H1 (cell line): ENCODE measurements at regions not wholly inside any gene's neighbourhood (a gene's known extent, or its start where the extent isn't known, plus 50 kb on each side); places are given as distances from the start of the nearest gene placed in this dataset.
A peak's percentile ranks its signal among the peaks of the same experiment; 100 is the strongest.

Source experiments
- CTCF ChIA-PET: fragments of 300-600 bp; sonication (Branson Sonifier 250); formaldehyde crosslinking; loops from one replicate; lab custom pipeline; 2021; ENCODE audit not compliant: partially characterized antibody; lab: Charles Lee
- POLR2A ChIA-PET: fragments of 300-600 bp; sonication (Branson Sonifier 250); formaldehyde crosslinking; loops from one replicate; lab custom pipeline; 2021; ENCODE audit warnings: inconsistent platforms; ENCODE audit not compliant: partially characterized antibody; lab: Charles Lee
- DNase-seq, 2 experiments: peaks; one replicate each; pipeline versions ENCODE4 v3.0.0 to v3.0.0-alpha.2; 2010 to 2022; ENCODE audit warnings: low spot score in 2 of 2, low read depth in 1 of 2, mixed read lengths in 1 of 2
- FAIRE-seq: peaks from 2 replicates; lab custom pipeline; 2011; peaks lifted over from hg19 to GRCh38; lab: Jason Lieb, UNC
- H2AFZ ChIP-seq: 2 replicates; pipeline ENCODE4 v1.8.1; 2012; ENCODE audit warnings: low read length, inconsistent platforms
- H2AK5ac ChIP-seq: 2 replicates; pipeline ENCODE4 v1.6.1; 2013; ENCODE audit warnings: low read depth, low read length
- H2BK120ac ChIP-seq: replicated peaks from 2 replicates; pipeline ENCODE3; 2013; ENCODE audit warnings: low read depth, low read length, inconsistent platforms
- H2BK12ac ChIP-seq: 2 replicates; pipeline ENCODE4 v1.6.1; 2013; ENCODE audit warnings: low read depth, low read length
- H2BK15ac ChIP-seq: 2 replicates; pipeline ENCODE4 v1.6.1; 2013; ENCODE audit warnings: low read length
- H2BK20ac ChIP-seq: 2 replicates; pipeline ENCODE4 v1.6.1; 2013; ENCODE audit warnings: low read length
- H2BK5ac ChIP-seq: 2 replicates; pipeline ENCODE4 v1.6.1; 2013; ENCODE audit warnings: low read depth, low read length
- H3K14ac ChIP-seq: 2 replicates; pipeline ENCODE4 v1.6.1; 2013; ENCODE audit warnings: inconsistent platforms; ENCODE audit not compliant: insufficient read length
- H3K18ac ChIP-seq: 2 replicates; pipeline ENCODE4 v1.6.1; 2013; ENCODE audit warnings: low read length; ENCODE audit errors: extremely low read depth
- H3K23ac ChIP-seq: 2 replicates; pipeline ENCODE4 v1.6.1; 2013; ENCODE audit warnings: inconsistent platforms; ENCODE audit not compliant: insufficient read length
- H3K23me2 ChIP-seq: 2 replicates; pipeline ENCODE4 v1.6.1; 2013; ENCODE audit warnings: low read depth, low read length
- H3K27ac ChIP-seq: 2 replicates; pipeline ENCODE4 v1.6.1; 2011; ENCODE audit warnings: low read depth, low read length, inconsistent platforms
- H3K27me3 ChIP-seq, 4 experiments: replicated peaks in 1 of 4; 1 replicate in 1 of 4; 2 replicates in 3 of 4; pipeline versions ENCODE4 v1.6.1 to v1.8.1; 2011 to 2013; ENCODE audit warnings: low read length in 3 of 4, mild to moderate bottlenecking in 3 of 4, inconsistent platforms in 2 of 4, mixed read lengths in 2 of 4, moderate library complexity in 1 of 4; ENCODE audit not compliant: control insufficient read depth in 3 of 4, insufficient read depth in 3 of 4; ENCODE audit errors: extremely low read depth in 1 of 4
- H3K36me3 ChIP-seq, 4 experiments: 2 replicates each; pipeline versions ENCODE4 v1.6.1 to v1.8.1; 2011 to 2013; ENCODE audit warnings: mild to moderate bottlenecking in 4 of 4, low read length in 3 of 4, moderate library complexity in 2 of 4, control low read depth in 1 of 4, inconsistent platforms in 1 of 4; ENCODE audit not compliant: insufficient read depth in 4 of 4, control insufficient read depth in 2 of 4
- H3K4ac ChIP-seq: replicated peaks from 2 replicates; pipeline ENCODE3; 2013; ENCODE audit warnings: low read length, low read depth, mixed read lengths, inconsistent platforms; ENCODE audit not compliant: insufficient read length
- H3K4me1 ChIP-seq, 4 experiments: replicated peaks in 1 of 4; 1 replicate in 1 of 4; 2 replicates in 3 of 4; pipeline versions ENCODE4 v1.6.1 to v1.8.1; 2011 to 2013; ENCODE audit warnings: low read length in 3 of 4, inconsistent platforms in 2 of 4, mixed read lengths in 1 of 4; ENCODE audit not compliant: insufficient read depth in 4 of 4, control insufficient read depth in 3 of 4
- H3K4me2 ChIP-seq, 2 experiments: 2 replicates each; pipeline versions ENCODE4 v1.6.1 to v1.8.1; 2011 to 2013; ENCODE audit warnings: low read depth in 2 of 2, low read length in 2 of 2, control low read depth in 1 of 2, inconsistent platforms in 1 of 2, mild to moderate bottlenecking in 1 of 2; ENCODE audit not compliant: insufficient read depth in 1 of 2
- H3K4me3 ChIP-seq, 4 experiments: fragments of 200-600, 300-600 bp in 1 of 4; sonication (generic), shearing (Covaris generic), sonication (Bioruptor Twin) in 1 of 4; 2 replicates each; pipeline versions ENCODE4 v1.5.1 to v1.8.1; 2011 to 2016; ENCODE audit warnings: low read length in 4 of 4, low read depth in 3 of 4, control low read depth in 2 of 4, inconsistent platforms in 2 of 4, mild to moderate bottlenecking in 2 of 4, mixed read lengths in 1 of 4, moderate library complexity in 1 of 4; ENCODE audit not compliant: insufficient read depth in 2 of 4; ENCODE audit errors: extremely low read depth in 1 of 4
- H3K56ac ChIP-seq: replicated peaks from 2 replicates; pipeline ENCODE3; 2013; ENCODE audit warnings: low read depth, mild to moderate bottlenecking, mixed read lengths, low read length, inconsistent platforms; ENCODE audit not compliant: insufficient read length
- H3K79me1 ChIP-seq: 2 replicates; pipeline ENCODE4 v1.6.1; 2013; ENCODE audit warnings: low read depth, low read length, control low read depth
- H3K79me2 ChIP-seq, 2 experiments: 2 replicates each; pipeline versions ENCODE4 v1.6.1 to v1.8.1; 2012 to 2013; ENCODE audit warnings: low read length in 2 of 2, mild to moderate bottlenecking in 2 of 2, inconsistent platforms in 1 of 2; ENCODE audit not compliant: insufficient read depth in 2 of 2, control insufficient read depth in 1 of 2
- H3K9ac ChIP-seq, 4 experiments: replicated peaks in 1 of 4; 1 replicate in 1 of 4; 2 replicates in 3 of 4; pipeline versions ENCODE4 v1.6.1 to v1.8.1; 2011 to 2013; ENCODE audit warnings: low read depth in 3 of 4, low read length in 3 of 4, control low read depth in 2 of 4, mild to moderate bottlenecking in 2 of 4, moderate library complexity in 2 of 4, inconsistent platforms in 1 of 4; ENCODE audit errors: extremely low read depth in 1 of 4
- H3K9me3 ChIP-seq, 2 experiments: 2 replicates each; pipeline versions ENCODE4 v1.6.1 to v1.8.1; 2012 to 2013; ENCODE audit warnings: mild to moderate bottlenecking in 2 of 2, moderate library complexity in 2 of 2, control low read depth in 1 of 2, inconsistent platforms in 1 of 2, low read depth in 1 of 2, low read length in 1 of 2, mixed read lengths in 1 of 2; ENCODE audit not compliant: insufficient read depth in 2 of 2
- H4K20me1 ChIP-seq, 2 experiments: replicated peaks in 1 of 2; 2 replicates each; pipeline versions ENCODE3 to v1.8.1; 2011 to 2013; ENCODE audit warnings: inconsistent platforms in 2 of 2, low read length in 2 of 2, mild to moderate bottlenecking in 1 of 2; ENCODE audit not compliant: insufficient read depth in 2 of 2, control insufficient read depth in 1 of 2
- H4K5ac ChIP-seq: 2 replicates; pipeline ENCODE4 v1.6.1; 2013; ENCODE audit warnings: low read length, low read depth, mixed read lengths, inconsistent platforms; ENCODE audit not compliant: insufficient read length
- H4K8ac ChIP-seq: 2 replicates; pipeline ENCODE4 v1.8.0; 2013; ENCODE audit warnings: mild to moderate bottlenecking, moderate library complexity, low read length, inconsistent platforms; ENCODE audit not compliant: insufficient read depth; ENCODE audit errors: extremely low read depth
- H4K91ac ChIP-seq: replicated peaks from 2 replicates; pipeline ENCODE3; 2013; ENCODE audit warnings: low read length, mixed read lengths, inconsistent platforms; ENCODE audit not compliant: insufficient read length
- EP300 ChIP-seq, 2 experiments: IDR thresholded peaks; 1 replicate in 1 of 2; 2 replicates in 1 of 2; pipeline ENCODE4 v1.6.1; 2011 to 2012; ENCODE audit warnings: low read depth in 2 of 2, low read length in 2 of 2, mild to moderate bottlenecking in 2 of 2, borderline replicate concordance in 1 of 2, inconsistent platforms in 1 of 2, moderate library complexity in 1 of 2
- MAFK ChIP-seq: IDR thresholded peaks from 2 replicates; pipeline ENCODE4 v1.6.1; 2012; ENCODE audit warnings: low read depth, mild to moderate bottlenecking, improper control_type of control experiment, low read length
- NANOG ChIP-seq: IDR thresholded peaks from 2 replicates; pipeline ENCODE4 v1.6.1; 2011; ENCODE audit warnings: low read length, low read depth, mild to moderate bottlenecking, inconsistent platforms; ENCODE audit not compliant: insufficient read depth, poor library complexity, severe bottlenecking
- PHF8 ChIP-seq: fragments of 200-600 bp; sonication (generic); conservative IDR thresholded peaks from 2 replicates; pipeline ENCODE4 v1.7.1; 2012; ENCODE audit warnings: low read depth, mild to moderate bottlenecking, inconsistent platforms, low read length, moderate library complexity
- POLR2A ChIP-seq, 2 experiments: IDR thresholded peaks; 1 replicate in 1 of 2; 2 replicates in 1 of 2; pipeline ENCODE4 v1.6.1; 2011; ENCODE audit warnings: low read depth in 2 of 2, low read length in 2 of 2, mild to moderate bottlenecking in 2 of 2; ENCODE audit errors: control extremely low read depth in 1 of 2
- RAD21 ChIP-seq, 2 experiments: IDR thresholded peaks in 1 of 2; conservative IDR thresholded peaks in 1 of 2; 2 replicates each; pipeline ENCODE4 v1.6.1; 2011; ENCODE audit warnings: low read depth in 2 of 2, low read length in 2 of 2, improper control_type of control experiment in 1 of 2, inconsistent platforms in 1 of 2, mild to moderate bottlenecking in 1 of 2, moderate library complexity in 1 of 2
- RFX5 ChIP-seq: IDR thresholded peaks from 2 replicates; pipeline ENCODE4 v1.6.1; 2011; ENCODE audit warnings: low read depth, low read length, improper control_type of control experiment, borderline replicate concordance
- RNF2 ChIP-seq: fragments of 200-900, 300-1000 bp; sonication (generic); IDR thresholded peaks from 2 replicates; pipeline ENCODE4 v1.7.1; 2016; ENCODE audit warnings: borderline replicate concordance, low read depth, mild to moderate bottlenecking, antibody characterized with exemption, low read length; ENCODE audit not compliant: poor library complexity, severe bottlenecking; ENCODE audit errors: missing control alignments
- SUZ12 ChIP-seq: fragments of 200-600 bp; sonication (generic); IDR thresholded peaks from 2 replicates; pipeline ENCODE4 v1.6.1; 2012; ENCODE audit warnings: mild to moderate bottlenecking, inconsistent platforms, low read length, moderate library complexity, mixed read lengths
- TCF12 ChIP-seq: IDR thresholded peaks from 2 replicates; pipeline ENCODE4 v1.6.1; 2011; ENCODE audit warnings: low read depth, mild to moderate bottlenecking, low read length
- TF ChIP-seq, protein P1 (sequence below): IDR thresholded peaks from 2 replicates; pipeline ENCODE4 v1.6.1; 2011; ENCODE audit warnings: low read length, improper control_type of control experiment

DNA sequence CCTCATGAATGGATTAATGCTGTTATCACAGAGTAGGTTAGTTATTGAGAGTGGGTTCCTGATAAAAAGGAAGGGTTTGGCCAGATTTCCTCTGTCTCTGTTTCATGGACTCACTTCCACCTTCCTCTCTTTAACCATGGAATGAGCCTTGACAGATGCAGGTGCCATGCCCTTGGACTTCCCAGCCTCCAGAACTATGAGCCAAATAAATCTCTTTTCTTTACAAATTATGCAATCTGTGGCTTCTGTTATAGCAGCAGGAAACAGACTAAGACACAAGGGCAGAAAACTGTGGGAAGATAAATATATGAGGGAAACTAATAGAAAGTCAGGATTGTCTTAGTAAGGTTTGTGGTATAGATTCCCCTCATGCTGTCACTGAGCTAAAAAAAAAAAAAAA, 106.5 kb downstream of the QRSL1 start:
- no peak overlapping the region for H3K23ac ChIP-seq
- H2AFZ ChIP-seq = no peak overlapping the region
- no peak overlapping the region; the same call in 1 of the 2 replicates for H3K18ac ChIP-seq
- no peak overlapping the region for H3K4ac ChIP-seq
- no peak overlapping the region for H2BK15ac ChIP-seq
- H3K9ac ChIP-seq = no peak overlapping the region
- no peak overlapping the region for H3K27ac ChIP-seq
- no peak overlapping the region for H2AK5ac ChIP-seq
- no peak overlapping the region for H2BK20ac ChIP-seq
- H3K23me2 ChIP-seq = peaks cover 2% of the 10 kb centered on the region
- ChIA-PET POLR2A (no interaction called here), CTCF (interaction anchor here (1.0 to 1.7 kb wide), 3 partner anchors 10 to 13 kb away, joined by 3 to 5 read pairs (median 3); no protein-coding TSS in a partner anchor)
- H3K79me2 ChIP-seq = no peaks in the 10 kb centered on the region
- no peaks in the 10 kb centered on the region for H3K36me3 ChIP-seq
- FAIRE-seq (no peak), DNase-seq (no peak)
- no peak overlapping the region for H2BK5ac ChIP-seq
- H2BK12ac ChIP-seq = no peak overlapping the region
- no peak overlapping the region for H3K14ac ChIP-seq
- no peaks in the 10 kb centered on the region for H3K27me3 ChIP-seq
- no peaks in the 10 kb centered on the region for H3K79me1 ChIP-seq
- H3K4me1 ChIP-seq = peaks cover 0 to 3% (median 0%) of the 10 kb centered on the region in 4 experiments; a peak in 3 of 7 replicates
- peak overlapping the region; percentile 15 for H4K91ac ChIP-seq
- no peaks in the 10 kb centered on the region for H4K20me1 ChIP-seq
- no peak overlapping the region for H2BK120ac ChIP-seq
- H4K5ac ChIP-seq = no peak overlapping the region
- no peak overlapping the region for H3K4me2 ChIP-seq
- H4K8ac ChIP-seq = no peak overlapping the region
- H3K9me3 ChIP-seq = peaks cover 8 to 9% of the 10 kb centered on the region in 2 experiments; a peak in 2 of 4 replicates
- no peak overlapping the region for H3K4me3 ChIP-seq
- no peak overlapping the region for H3K56ac ChIP-seq
- TF ChIP-seq RFX5 (no peak), MAFK (no peak), RAD21 (IDR thresholded peaks at IDR 0.05 in 1 of 2, conservative IDR thresholded peaks at IDR 0.05 in 1 of 2; ENCODE audit: low read depth in 2 of 2, low read length in 2 of 2) (no peak), NANOG (no peak), TCF12 (no peak), RNF2 (no peak), PHF8 (no peak), EP300 (IDR thresholded peaks at IDR 0.05; ENCODE audit: borderline replicate concordance in 1 of 2, low read depth in 2 of 2, low read length in 2 of 2) (no peak), SUZ12 (no peak), POLR2A (IDR thresholded peaks at IDR 0.05; ENCODE audit: control extremely low read depth in 1 of 2, low read depth in 2 of 2, low read length in 2 of 2) (no peak)
- TF ChIP-seq, protein P1, sequence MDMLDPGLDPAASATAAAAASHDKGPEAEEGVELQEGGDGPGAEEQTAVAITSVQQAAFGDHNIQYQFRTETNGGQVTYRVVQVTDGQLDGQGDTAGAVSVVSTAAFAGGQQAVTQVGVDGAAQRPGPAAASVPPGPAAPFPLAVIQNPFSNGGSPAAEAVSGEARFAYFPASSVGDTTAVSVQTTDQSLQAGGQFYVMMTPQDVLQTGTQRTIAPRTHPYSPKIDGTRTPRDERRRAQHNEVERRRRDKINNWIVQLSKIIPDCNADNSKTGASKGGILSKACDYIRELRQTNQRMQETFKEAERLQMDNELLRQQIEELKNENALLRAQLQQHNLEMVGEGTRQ = no peak
